ENCODE measurements at regions not wholly inside any gene's neighbourhood (a gene's known extent, or its start where the extent isn't known, plus 50 kb on each side); places are given as distances from the start of the nearest gene placed in this dataset.

- Mint-ChIP-seq H3K9me3 (no peaks in the 10 kb centered on the region), H3K4me1 (no peaks in the 10 kb centered on the region), H3K36me3 (ENCODE audit: insufficient read depth in 1 of 3, low read depth in 3 of 3) (no peaks in the 10 kb centered on the region), H3K27ac (no peak overlapping the region), H3K4me3 (no peak overlapping the region), H3K27me3 (ENCODE audit: low read depth) (no peaks in the 10 kb centered on the region)
- H4K5ac ChIP-seq (ENCODE audit: insufficient read length, low read depth, low read length): no peak overlapping the region
- no peak overlapping the region for H3T11ph ChIP-seq (ENCODE audit: low read length)
- no peak overlapping the region for H4K91ac ChIP-seq (ENCODE audit: insufficient read length, low read depth, low read length)
- no peak overlapping the region for H2AFZ ChIP-seq (ENCODE audit: low read length)
- no peak overlapping the region for H3K23ac ChIP-seq (ENCODE audit: insufficient read length, low read depth, low read length)
- no peak overlapping the region for H2BK5ac ChIP-seq (ENCODE audit: insufficient read length, low read length)
- H3K18ac ChIP-seq (ENCODE audit: insufficient read length, low read depth, low read length): no peak overlapping the region
- no peak overlapping the region for H3K14ac ChIP-seq (ENCODE audit: insufficient read depth, low read length)
- no peak overlapping the region for H2BK120ac ChIP-seq (ENCODE audit: low read depth, low read length, poor library complexity, severe bottlenecking)
- H3K4me2 ChIP-seq (ENCODE audit: insufficient read depth, insufficient read length, low read length): no peak overlapping the region
- WGBS (ENCODE audit: extremely low coverage, insufficient read length, low lambda C conversion rate): no CpG with 5 or more reads among the region's 2 CpGs
- H3K56ac ChIP-seq (ENCODE audit: insufficient read length, low read depth, low read length): no peak overlapping the region
- DNase-seq: no peak
- H2BK20ac ChIP-seq (ENCODE audit: low read depth, low read length, poor library complexity, severe bottlenecking): no peak overlapping the region
- H3K27me3 ChIP-seq (ENCODE audit: insufficient read depth, low read length): no peaks in the 10 kb centered on the region
- H3K4ac ChIP-seq (ENCODE audit: low read depth, low read length): no peak overlapping the region
- no peaks in the 10 kb centered on the region for H3K79me1 ChIP-seq (ENCODE audit: insufficient read depth, low read depth, low read length, poor library complexity, severe bottlenecking)
- no peak overlapping the region for H3K27ac ChIP-seq (ENCODE audit: insufficient read length, low read depth, low read length)
- TF ChIP-seq CTCF (conservative IDR thresholded peaks at IDR 0.05): no peak
- no peak overlapping the region for H2AK5ac ChIP-seq (ENCODE audit: insufficient read length, low read length)
- H4K20me1 ChIP-seq (ENCODE audit: control insufficient read depth, insufficient read depth, insufficient read length): no peaks in the 10 kb centered on the region
- no peak overlapping the region for H2BK12ac ChIP-seq (ENCODE audit: insufficient read length, low read depth, low read length)
- H3K23me2 ChIP-seq (ENCODE audit: insufficient read length, low read depth, low read length, poor library complexity, severe bottlenecking): no peaks in the 10 kb centered on the region
- H2BK15ac ChIP-seq (ENCODE audit: low read depth, low read length): no peak overlapping the region
- H3K4me1 ChIP-seq (ENCODE audit: insufficient read depth, low read length): no peaks in the 10 kb centered on the region
- no peak overlapping the region for H3K9ac ChIP-seq (ENCODE audit: extremely low read depth, insufficient read length, low read length)
- H3K79me2 ChIP-seq (ENCODE audit: insufficient read depth, low read length): no peaks in the 10 kb centered on the region
- H4K8ac ChIP-seq (replicated peaks; ENCODE audit: insufficient read length, low read depth, low read length): no peak overlapping the region
- no peaks in the 10 kb centered on the region for H3K9me3 ChIP-seq (ENCODE audit: control insufficient read depth, low read depth, low read length)
Observed at GRCh38 chr12:17064834-17065233, 458.9 kb upstream of the LMO3 start.
